ENCODE measurements at regions not wholly inside any gene's neighbourhood (a gene's known extent, or its start where the extent isn't known, plus 50 kb on each side); places are given as distances from the start of the nearest gene placed in this dataset.

GRCh38 chr17:10992106-10992880 is 154.4 kb upstream of the PIRT start:
- Histone ChIP-seq H3K36me3 (ENCODE audit: control insufficient read depth, insufficient read depth, low read length) (no peaks in the 10 kb centered on the region), H3K27me3 (ENCODE audit: control insufficient read depth, insufficient read depth, low read length) (no peaks in the 10 kb centered on the region), H3K4me3 (ENCODE audit: low read depth, low read length) (no peak overlapping the region)
- TF ChIP-seq CTCF (IDR thresholded peaks at IDR 0.05; ENCODE audit: insufficient read depth, low read length, severe bottlenecking) = no peak
- DNase-seq (ENCODE audit: low read depth) = no peak
- no peak for FAIRE-seq

DNA sequence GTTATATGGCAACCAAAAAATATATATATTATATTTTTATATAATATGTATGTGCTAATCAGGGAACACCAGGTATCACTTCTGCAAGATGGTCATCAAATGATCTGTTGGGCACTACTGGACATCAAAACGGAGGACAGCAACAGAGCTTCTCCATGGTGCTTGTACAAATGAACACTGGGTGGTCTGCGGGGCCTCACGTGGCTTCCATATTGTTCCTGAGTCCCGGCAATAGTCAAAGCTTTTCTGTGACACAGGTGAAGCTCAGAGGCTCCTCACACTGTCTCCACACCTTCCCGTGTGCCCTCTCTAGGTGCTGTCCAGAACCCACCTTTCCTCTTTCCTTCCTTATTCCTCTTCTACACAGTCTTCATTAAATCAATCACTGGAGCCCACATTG is 149.9 kb upstream of the PIRT start:
- FAIRE-seq (no peak), DNase-seq (ENCODE audit: low read depth) (no peak)
- Histone ChIP-seq H3K4me3 (ENCODE audit: low read depth, low read length) (no peak overlapping the region), H3K27me3 (ENCODE audit: control insufficient read depth, insufficient read depth, low read length) (no peaks in the 10 kb centered on the region), H3K36me3 (ENCODE audit: control insufficient read depth, insufficient read depth, low read length) (no peaks in the 10 kb centered on the region)
- TF ChIP-seq CTCF (IDR thresholded peaks at IDR 0.05; ENCODE audit: insufficient read depth, low read length, severe bottlenecking) = no peak

DNA sequence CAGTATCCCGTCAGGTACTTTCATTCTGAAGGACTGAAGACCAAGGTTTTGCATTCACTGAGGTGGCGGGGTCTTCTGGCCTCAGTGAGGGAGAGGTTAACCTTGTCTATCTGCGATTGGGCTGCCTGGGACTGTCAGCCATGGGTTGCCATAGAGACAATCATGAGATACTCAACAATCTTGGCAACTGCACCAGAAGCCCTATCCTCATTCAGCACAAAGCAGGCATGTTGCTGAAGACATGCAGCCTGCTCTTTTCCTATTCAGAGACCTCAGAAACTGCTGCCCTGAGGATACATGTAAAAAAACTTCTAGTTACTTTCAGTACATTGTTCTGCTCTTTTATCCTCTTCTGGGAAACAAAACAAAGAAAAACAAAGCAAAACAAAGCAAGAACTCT is 146.3 kb upstream of the PIRT start:
- no peak for DNase-seq (ENCODE audit: low read depth)
- FAIRE-seq = no peak
- TF ChIP-seq CTCF (IDR thresholded peaks at IDR 0.05; ENCODE audit: insufficient read depth, low read length, severe bottlenecking) = no peak

GRCh38 chr17:10976401-10976800 is 138.5 kb upstream of the PIRT start:
- no peak for FAIRE-seq

More for the DNA sequence above, 146.3 kb upstream of the PIRT start:
- Histone ChIP-seq H3K4me3 (ENCODE audit: low read depth, low read length) (no peak overlapping the region), H3K36me3 (ENCODE audit: control insufficient read depth, insufficient read depth, low read length) (no peaks in the 10 kb centered on the region), H3K27me3 (ENCODE audit: control insufficient read depth, insufficient read depth, low read length) (no peaks in the 10 kb centered on the region)

DNA sequence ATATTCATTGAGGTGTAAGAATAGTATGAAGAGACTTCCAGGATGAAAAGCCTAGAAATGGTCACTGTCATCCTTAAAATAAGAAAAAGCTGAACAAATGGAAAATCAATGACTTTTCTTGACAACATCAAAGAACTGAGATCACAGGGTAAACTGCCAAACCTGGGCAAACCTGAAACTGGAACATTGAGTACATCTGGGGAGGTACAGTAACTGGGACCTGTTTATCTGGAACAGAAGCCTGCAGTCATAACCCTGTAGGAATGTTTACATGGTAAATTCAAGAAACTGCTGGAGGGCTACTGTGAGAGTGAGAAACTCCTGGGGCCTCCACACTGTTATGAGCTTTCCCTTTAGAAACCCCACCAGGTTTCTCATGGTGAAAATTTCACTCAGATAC is 130.1 kb upstream of the PIRT start:
- Histone ChIP-seq H3K27me3 (ENCODE audit: control insufficient read depth, insufficient read depth, low read length) (no peaks in the 10 kb centered on the region), H3K4me3 (ENCODE audit: low read depth, low read length) (no peak overlapping the region), H3K36me3 (ENCODE audit: control insufficient read depth, insufficient read depth, low read length) (no peaks in the 10 kb centered on the region)
- DNase-seq (ENCODE audit: low read depth) (no peak), FAIRE-seq (no peak)
- TF ChIP-seq CTCF (IDR thresholded peaks at IDR 0.05; ENCODE audit: insufficient read depth, low read length, severe bottlenecking) = no peak

More at GRCh38 chr17:10976401-10976800, 138.5 kb upstream of the PIRT start:
- no peak for DNase-seq (ENCODE audit: low read depth)
- no peak for TF ChIP-seq CTCF (IDR thresholded peaks at IDR 0.05; ENCODE audit: insufficient read depth, low read length, severe bottlenecking)
- no peaks in the 10 kb centered on the region for H3K36me3 ChIP-seq (ENCODE audit: control insufficient read depth, insufficient read depth, low read length)
- no peak overlapping the region for H3K4me3 ChIP-seq (ENCODE audit: low read depth, low read length)
- no peaks in the 10 kb centered on the region for H3K27me3 ChIP-seq (ENCODE audit: control insufficient read depth, insufficient read depth, low read length)

- Histone ChIP-seq H3K4me3 (ENCODE audit: low read depth, low read length) (no peak overlapping the region), H3K36me3 (ENCODE audit: control insufficient read depth, insufficient read depth, low read length) (no peaks in the 10 kb centered on the region), H3K27me3 (ENCODE audit: control insufficient read depth, insufficient read depth, low read length) (no peaks in the 10 kb centered on the region)
- no peak for TF ChIP-seq CTCF (IDR thresholded peaks at IDR 0.05; ENCODE audit: insufficient read depth, low read length, severe bottlenecking)
- DNase-seq (ENCODE audit: low read depth) (no peak), FAIRE-seq (no peak)
Observed at GRCh38 chr17:10956821-10957220, 118.9 kb upstream of the PIRT start.
